Panc1 (cell line): ENCODE measurements at regions not wholly inside any gene's neighbourhood (a gene's known extent, or its start where the extent isn't known, plus 50 kb on each side); places are given as distances from the start of the nearest gene placed in this dataset.

Experiments used
- POLR2AphosphoS5 ChIP-seq: IDR thresholded peaks from 2 replicates; pipeline ENCODE4 v1.6.1; 2012; ENCODE audit warnings: mild to moderate bottlenecking, low read depth, low read length, moderate library complexity
- TF ChIP-seq, protein P1 (sequence below): fragments of 450-650 bp; IDR thresholded peaks from 2 replicates; pipeline ENCODE4 v1.5.1; 2017; ENCODE audit warnings: mild to moderate bottlenecking

DNA sequence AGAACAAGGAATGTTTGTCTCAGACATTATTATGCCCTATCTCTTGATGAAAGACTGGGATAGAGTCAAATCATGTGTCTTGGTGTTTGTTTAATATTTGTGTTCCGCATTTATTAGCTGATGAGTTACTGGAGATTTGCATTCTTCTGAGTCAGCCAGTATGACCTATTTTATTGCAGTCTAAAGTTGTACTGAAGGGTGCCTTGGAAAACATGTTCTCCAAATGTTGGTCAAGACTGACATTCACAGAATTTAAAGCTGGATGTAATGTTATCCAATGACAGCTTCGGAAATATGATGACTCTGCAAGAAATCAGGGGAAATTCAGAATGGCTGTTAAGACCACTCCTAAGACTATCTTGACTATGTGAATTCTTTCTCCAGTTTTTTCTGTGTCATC, 134.0 kb downstream of the KCNRG start:
- TF ChIP-seq, protein P1, sequence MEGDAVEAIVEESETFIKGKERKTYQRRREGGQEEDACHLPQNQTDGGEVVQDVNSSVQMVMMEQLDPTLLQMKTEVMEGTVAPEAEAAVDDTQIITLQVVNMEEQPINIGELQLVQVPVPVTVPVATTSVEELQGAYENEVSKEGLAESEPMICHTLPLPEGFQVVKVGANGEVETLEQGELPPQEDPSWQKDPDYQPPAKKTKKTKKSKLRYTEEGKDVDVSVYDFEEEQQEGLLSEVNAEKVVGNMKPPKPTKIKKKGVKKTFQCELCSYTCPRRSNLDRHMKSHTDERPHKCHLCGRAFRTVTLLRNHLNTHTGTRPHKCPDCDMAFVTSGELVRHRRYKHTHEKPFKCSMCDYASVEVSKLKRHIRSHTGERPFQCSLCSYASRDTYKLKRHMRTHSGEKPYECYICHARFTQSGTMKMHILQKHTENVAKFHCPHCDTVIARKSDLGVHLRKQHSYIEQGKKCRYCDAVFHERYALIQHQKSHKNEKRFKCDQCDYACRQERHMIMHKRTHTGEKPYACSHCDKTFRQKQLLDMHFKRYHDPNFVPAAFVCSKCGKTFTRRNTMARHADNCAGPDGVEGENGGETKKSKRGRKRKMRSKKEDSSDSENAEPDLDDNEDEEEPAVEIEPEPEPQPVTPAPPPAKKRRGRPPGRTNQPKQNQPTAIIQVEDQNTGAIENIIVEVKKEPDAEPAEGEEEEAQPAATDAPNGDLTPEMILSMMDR = no peak
- TF ChIP-seq POLR2AphosphoS5 = no peak
